ENCODE measurements at regions not wholly inside any gene's neighbourhood (a gene's known extent, or its start where the extent isn't known, plus 50 kb on each side); places are given as distances from the start of the nearest gene placed in this dataset.

GRCh38 chr6:11921017-11921438 lies 91.1 kb upstream of the HIVEP1 start (continued):
- TF ChIP-seq ZNF318 (IDR thresholded peaks at IDR 0.05; ENCODE audit: borderline replicate concordance in 1 of 2, low read depth in 1 of 2) (no peak), RBM25 (IDR thresholded peaks at IDR 0.05; ENCODE audit: low read depth, low read length, severe bottlenecking) (no peak), ZBTB12 (CRISPR knock-in tag; IDR thresholded peaks at IDR 0.05) (0 out of 2 replicates have a peak, but pooled peaks have one; percentile 16), ZNF589 (CRISPR knock-in tag; IDR thresholded peaks at IDR 0.05; ENCODE audit: low read depth) (0 out of 2 replicates have a peak, but pooled peaks have one; percentile 54), ZBTB11 (CRISPR knock-in tag; IDR thresholded peaks at IDR 0.05) (no peak), NEUROD1 (IDR thresholded peaks at IDR 0.05; ENCODE audit: borderline replicate concordance, low read depth, low read length, partially characterized antibody) (peak; percentile 68), ZNF282 (CRISPR knock-in tag; IDR thresholded peaks at IDR 0.05) (no peak), SMARCC2 (IDR thresholded peaks at IDR 0.05; ENCODE audit: low read depth) (peak; percentile 82), TCFL5 (CRISPR knock-in tag; conservative IDR thresholded peaks at IDR 0.05) (no peak), HMGN3 (IDR thresholded peaks at IDR 0.05; ENCODE audit: borderline replicate concordance, extremely low read depth, insufficient read length, low read depth, low read length) (peak; percentile 33), NONO (IDR thresholded peaks at IDR 0.05; ENCODE audit: low read depth in 2 of 2, low read length in 1 of 2) (no peak)

All from K562 (cell line).